GM12872 (cell line): ENCODE measurements at regions not wholly inside any gene's neighbourhood (a gene's known extent, or its start where the extent isn't known, plus 50 kb on each side); places are given as distances from the start of the nearest gene placed in this dataset.

Experiments
- TF ChIP-seq, protein P1 (sequence below): IDR thresholded peaks from 3 replicates; pipeline ENCODE4 v1.5.1; 2011; ENCODE audit warnings: low read depth, mild to moderate bottlenecking, low read length, moderate library complexity; ENCODE audit not compliant: insufficient read depth

DNA sequence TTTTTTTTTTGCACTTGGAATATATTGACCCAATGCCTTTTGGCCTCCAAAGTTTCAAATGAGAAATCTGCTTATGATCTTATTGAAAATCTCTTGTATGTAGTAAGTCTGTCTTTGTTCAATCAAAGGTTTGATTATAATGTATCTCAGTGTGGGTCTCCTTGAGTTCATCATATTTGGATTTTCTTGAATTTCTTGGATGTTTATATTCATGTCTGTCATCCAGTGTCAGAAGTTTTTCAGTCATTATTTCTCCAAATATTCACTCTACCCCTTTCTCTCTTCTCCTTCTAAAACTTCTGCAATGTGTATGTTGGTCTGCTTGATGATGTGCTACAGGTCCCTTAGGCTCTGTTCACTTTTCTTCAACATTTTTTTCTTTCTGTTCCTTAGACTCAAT lies 95.9 kb upstream of the PTPRK start:
- TF ChIP-seq, protein P1, sequence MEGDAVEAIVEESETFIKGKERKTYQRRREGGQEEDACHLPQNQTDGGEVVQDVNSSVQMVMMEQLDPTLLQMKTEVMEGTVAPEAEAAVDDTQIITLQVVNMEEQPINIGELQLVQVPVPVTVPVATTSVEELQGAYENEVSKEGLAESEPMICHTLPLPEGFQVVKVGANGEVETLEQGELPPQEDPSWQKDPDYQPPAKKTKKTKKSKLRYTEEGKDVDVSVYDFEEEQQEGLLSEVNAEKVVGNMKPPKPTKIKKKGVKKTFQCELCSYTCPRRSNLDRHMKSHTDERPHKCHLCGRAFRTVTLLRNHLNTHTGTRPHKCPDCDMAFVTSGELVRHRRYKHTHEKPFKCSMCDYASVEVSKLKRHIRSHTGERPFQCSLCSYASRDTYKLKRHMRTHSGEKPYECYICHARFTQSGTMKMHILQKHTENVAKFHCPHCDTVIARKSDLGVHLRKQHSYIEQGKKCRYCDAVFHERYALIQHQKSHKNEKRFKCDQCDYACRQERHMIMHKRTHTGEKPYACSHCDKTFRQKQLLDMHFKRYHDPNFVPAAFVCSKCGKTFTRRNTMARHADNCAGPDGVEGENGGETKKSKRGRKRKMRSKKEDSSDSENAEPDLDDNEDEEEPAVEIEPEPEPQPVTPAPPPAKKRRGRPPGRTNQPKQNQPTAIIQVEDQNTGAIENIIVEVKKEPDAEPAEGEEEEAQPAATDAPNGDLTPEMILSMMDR, result no peak

GRCh38 chr6:128606611-128607010 lies 86.2 kb upstream of the PTPRK start:
- TF ChIP-seq, protein P1, result no peak

GRCh38 chr6:128605961-128606360 lies 85.6 kb upstream of the PTPRK start:
- TF ChIP-seq, protein P1, result no peak

- TF ChIP-seq, protein P1, result no peak
Measured at GRCh38 chr6:128601060-128601459, 80.7 kb upstream of the PTPRK start.

- TF ChIP-seq, protein P1, result no peak
Measured at GRCh38 chr6:128600397-128600951, 80.1 kb upstream of the PTPRK start.

DNA sequence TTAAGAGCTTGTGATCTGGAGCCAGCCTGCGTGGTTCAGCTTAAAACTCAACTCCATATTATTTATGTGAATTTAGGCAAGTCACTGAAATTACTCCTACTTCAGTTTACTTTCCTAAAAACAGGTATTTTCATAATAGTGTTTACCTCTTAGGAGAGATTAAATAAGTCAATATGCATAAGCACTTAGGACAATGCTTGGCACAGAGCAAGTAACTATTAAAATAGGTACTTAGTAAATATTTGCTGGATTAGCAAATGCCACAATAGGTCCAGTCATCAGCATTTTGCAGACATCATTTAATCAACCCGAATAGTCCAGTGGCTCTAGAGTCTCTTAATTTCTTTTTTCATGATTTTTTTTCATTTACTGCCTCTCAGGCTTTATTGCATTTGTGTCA lies 78.6 kb upstream of the PTPRK start:
- TF ChIP-seq, protein P1, result no peak

DNA sequence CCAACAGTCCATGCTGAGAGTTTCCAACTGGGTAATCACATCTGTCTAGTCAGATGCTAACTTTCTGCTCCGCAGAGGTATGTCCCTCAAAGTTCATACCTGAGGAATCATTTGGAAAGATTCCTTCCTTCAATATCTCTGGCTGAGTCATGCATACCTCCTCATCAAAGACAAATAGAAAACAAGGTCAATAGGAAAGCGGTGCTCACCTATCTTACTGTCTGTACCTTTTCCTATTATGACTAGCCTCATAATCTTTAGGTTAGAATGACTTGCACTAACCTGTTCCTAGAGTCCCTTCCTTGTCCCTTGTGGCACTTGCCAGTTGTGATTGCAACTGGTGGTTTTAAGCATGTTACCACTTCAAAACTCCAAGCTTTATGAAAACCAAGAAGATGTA lies 78.2 kb upstream of the PTPRK start:
- TF ChIP-seq, protein P1, result no peak
